SK-N-MC (cell line): ENCODE measurements at regions not wholly inside any gene's neighbourhood (a gene's known extent, or its start where the extent isn't known, plus 50 kb on each side); places are given as distances from the start of the nearest gene placed in this dataset.

Experiments
- DNase-seq: peaks from one replicate; pipeline ENCODE4 v3.0.0-alpha.2; 2011; ENCODE audit warnings: low read depth, low spot score
- H3K27ac ChIP-seq: fragments of 200-600 bp; sonication (generic); 2 replicates; pipeline ENCODE4 v1.5.1; 2016; ENCODE audit warnings: mixed run types
- H3K36me3 ChIP-seq: fragments of 200-600 bp; sonication (generic); 2 replicates; pipeline ENCODE4 v1.6.1; 2017; ENCODE audit warnings: antibody characterized with exemption, low read length, mixed read lengths; ENCODE audit not compliant: insufficient read depth
- H3K4me3 ChIP-seq: fragments of 200-600 bp; sonication (generic); 2 replicates; pipeline ENCODE4 v1.5.1; 2016
- H3K9ac ChIP-seq: fragments of 200-600 bp; sonication (generic); 2 replicates; pipeline ENCODE4 v1.8.0; 2017; ENCODE audit warnings: mixed run types, mixed read lengths; ENCODE audit not compliant: insufficient read length
- H3K9me3 ChIP-seq: fragments of 200-600 bp; sonication (generic); 2 replicates; pipeline ENCODE4 v1.6.1; 2017; ENCODE audit warnings: low read depth, mild to moderate bottlenecking, antibody characterized with exemption, low read length, moderate library complexity, mixed read lengths
- EZH2 ChIP-seq: fragments of 200-600 bp; sonication (generic); IDR thresholded peaks from one replicate; pipeline ENCODE4 v1.6.1; 2017; ENCODE audit warnings: antibody characterized with exemption
- FOXP2 ChIP-seq: optimal IDR thresholded peaks from 2 replicates; pipeline ENCODE3; 2011; ENCODE audit warnings: mild to moderate bottlenecking, moderate library complexity; ENCODE audit not compliant: insufficient read depth; ENCODE audit errors: extremely low read length, control extremely low read depth
- POLR2AphosphoS5 ChIP-seq: IDR thresholded peaks from 2 replicates; pipeline ENCODE4 v1.6.1; 2012; ENCODE audit warnings: mild to moderate bottlenecking, low read depth, low read length, borderline replicate concordance

DNA sequence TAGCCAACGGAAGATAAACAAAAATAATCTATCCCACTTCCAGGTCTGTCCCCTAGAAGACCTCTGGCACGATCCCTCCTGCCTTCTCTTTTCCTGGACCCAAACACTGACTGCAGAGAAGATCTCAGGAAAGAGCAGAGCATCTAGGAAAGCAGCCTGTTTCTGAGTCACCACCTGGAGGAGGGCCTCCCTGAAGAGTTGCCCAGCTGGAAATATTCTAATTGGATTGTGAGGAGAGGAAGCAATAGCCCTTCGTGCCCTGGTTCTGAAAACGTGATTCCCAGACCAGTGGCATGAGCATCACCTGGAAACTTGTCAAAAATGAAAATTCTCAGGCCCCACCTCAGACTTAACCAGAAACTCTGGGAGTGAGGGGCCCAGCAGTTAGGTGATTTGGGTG lies 411.1 kb downstream of the SETD4 start:
- no peak for DNase-seq
- H3K36me3 ChIP-seq, result no peaks in the 10 kb centered on the region
- TF ChIP-seq POLR2AphosphoS5 (no peak), EZH2 (no peak), FOXP2 (no peak)
- H3K9ac ChIP-seq, result no peak overlapping the region
- H3K4me3 ChIP-seq, result no peak overlapping the region
- H3K9me3 ChIP-seq, result no peaks in the 10 kb centered on the region
- no peak overlapping the region for H3K27ac ChIP-seq

- H3K9me3 ChIP-seq, result no peaks in the 10 kb centered on the region
- TF ChIP-seq POLR2AphosphoS5, result no peak
- TF ChIP-seq EZH2, result no peak
- TF ChIP-seq FOXP2, result no peak
- no peak overlapping the region for H3K4me3 ChIP-seq
- no peaks in the 10 kb centered on the region for H3K36me3 ChIP-seq
- no peak overlapping the region for H3K9ac ChIP-seq
- DNase-seq, result no peak
- H3K27ac ChIP-seq, result no peak overlapping the region
Measured at GRCh38 chr21:35648512-35648911, 411.8 kb downstream of the SETD4 start.

GRCh38 chr21:35646606-35647005 lies 413.7 kb downstream of the SETD4 start:
- Histone ChIP-seq H3K27ac (no peak overlapping the region), H3K36me3 (no peaks in the 10 kb centered on the region)
- no peak for DNase-seq

GRCh38 chr21:35645991-35646390 lies 414.3 kb downstream of the SETD4 start:
- Histone ChIP-seq H3K4me3 (no peak overlapping the region), H3K9me3 (no peaks in the 10 kb centered on the region), H3K9ac (no peak overlapping the region), H3K36me3 (no peaks in the 10 kb centered on the region), H3K27ac (no peak overlapping the region)
- DNase-seq, result no peak
- no peak for TF ChIP-seq POLR2AphosphoS5
- no peak for TF ChIP-seq FOXP2
- no peak for TF ChIP-seq EZH2

More at GRCh38 chr21:35646606-35647005, 413.7 kb downstream of the SETD4 start:
- no peak overlapping the region for H3K4me3 ChIP-seq
- no peaks in the 10 kb centered on the region for H3K9me3 ChIP-seq
- H3K9ac ChIP-seq, result no peak overlapping the region
- TF ChIP-seq EZH2 (no peak), POLR2AphosphoS5 (no peak), FOXP2 (no peak)

DNA sequence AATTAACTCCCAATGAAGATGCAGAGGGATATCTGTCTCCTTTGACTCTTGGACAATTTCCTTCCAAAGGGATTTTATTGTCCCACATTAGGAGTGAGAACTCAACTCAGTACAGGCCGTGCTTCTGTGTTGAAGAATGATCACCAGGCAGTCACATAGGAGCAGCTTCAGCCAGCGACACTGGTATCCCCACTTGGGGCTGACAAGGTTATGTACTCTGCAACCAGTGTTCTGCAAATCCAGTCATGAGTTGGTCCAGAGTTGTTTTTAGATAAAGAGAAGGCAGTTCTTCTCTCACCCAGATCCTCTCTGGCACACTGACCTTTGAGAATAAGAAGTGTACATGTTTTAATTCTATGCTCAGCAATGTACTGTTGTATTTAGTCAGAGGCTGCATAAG lies 415.8 kb downstream of the SETD4 start:
- Histone ChIP-seq H3K27ac (no peak overlapping the region), H3K4me3 (no peak overlapping the region), H3K9ac (no peak overlapping the region), H3K36me3 (no peaks in the 10 kb centered on the region), H3K9me3 (no peaks in the 10 kb centered on the region)
- no peak for TF ChIP-seq POLR2AphosphoS5
- no peak for TF ChIP-seq EZH2
- TF ChIP-seq FOXP2, result no peak
- no peak for DNase-seq

GRCh38 chr21:35643176-35643575 lies 417.1 kb downstream of the SETD4 start:
- H3K27ac ChIP-seq, result no peak overlapping the region

GRCh38 chr21:35641271-35642016 lies 418.9 kb downstream of the SETD4 start:
- no peak overlapping the region for H3K27ac ChIP-seq
- no peak overlapping the region for H3K4me3 ChIP-seq
- DNase-seq, result no peak
- no peaks in the 10 kb centered on the region for H3K9me3 ChIP-seq
- no peaks in the 10 kb centered on the region for H3K36me3 ChIP-seq
- no peak for TF ChIP-seq FOXP2
- no peak for TF ChIP-seq POLR2AphosphoS5
- H3K9ac ChIP-seq, result no peak overlapping the region

More at GRCh38 chr21:35643176-35643575, 417.1 kb downstream of the SETD4 start:
- no peak for DNase-seq
- H3K9me3 ChIP-seq, result no peaks in the 10 kb centered on the region
- no peak overlapping the region for H3K9ac ChIP-seq
- TF ChIP-seq EZH2 (no peak), FOXP2 (no peak), POLR2AphosphoS5 (no peak)
- no peak overlapping the region for H3K4me3 ChIP-seq
- no peaks in the 10 kb centered on the region for H3K36me3 ChIP-seq

GRCh38 chr21:35637431-35637830 lies 422.9 kb downstream of the SETD4 start:
- Histone ChIP-seq H3K4me3 (no peak overlapping the region), H3K27ac (no peak overlapping the region), H3K36me3 (no peaks in the 10 kb centered on the region), H3K9ac (no peak overlapping the region), H3K9me3 (no peaks in the 10 kb centered on the region)
- no peak for DNase-seq
- no peak for TF ChIP-seq FOXP2
- no peak for TF ChIP-seq EZH2
- TF ChIP-seq POLR2AphosphoS5, result no peak

GRCh38 chr21:35635994-35636393 lies 424.3 kb downstream of the SETD4 start:
- TF ChIP-seq FOXP2 (no peak), POLR2AphosphoS5 (no peak), EZH2 (no peak)
- no peak overlapping the region for H3K9ac ChIP-seq
- H3K4me3 ChIP-seq, result no peak overlapping the region
- H3K9me3 ChIP-seq, result no peaks in the 10 kb centered on the region
- DNase-seq, result no peak
- no peak overlapping the region for H3K27ac ChIP-seq
- no peaks in the 10 kb centered on the region for H3K36me3 ChIP-seq
